HepG2 (cell line): ENCODE measurements at regions not wholly inside any gene's neighbourhood (a gene's known extent, or its start where the extent isn't known, plus 50 kb on each side); places are given as distances from the start of the nearest gene placed in this dataset.

Source experiments
- ATAC-seq: fragments of 200-7000 bp; cut with Tn5 transposase; 3 replicates; pipeline ENCODE4 v1.9.1; 2020; ENCODE audit warnings: mild to moderate bottlenecking, moderate library complexity
- BruUV-seq: library from RNA; stranded (reverse); fragments of 400-500 nt; replicated peaks from 2 replicates; lab custom pipeline; 2021; lab: Mats Ljungman, UMichigan
- CTCF ChIA-PET: fragments of 300-600 bp; formaldehyde crosslinking; extraction: SDS; loops from one replicate; lab custom pipeline; 2021; ENCODE audit warnings: low total read pairs, inconsistent platforms, low intra/inter-chr PET ratio; lab: Yijun Ruan, JAX
- POLR2A ChIA-PET: fragments of 350-600 bp; sonication (Branson Sonifier 250); formaldehyde crosslinking; loops from one replicate; lab custom pipeline; 2020; ENCODE audit warnings: antibody characterized with exemption, inconsistent platforms; lab: Yijun Ruan, JAX
- DNase-seq: peaks from one replicate; pipeline ENCODE4 v3.0.0-alpha.2; 2015; ENCODE audit warnings: low spot score
- FAIRE-seq: peaks from 3 replicates; lab custom pipeline; 2011; peaks lifted over from hg19 to GRCh38; lab: Jason Lieb, UNC
- H2AFZ ChIP-seq: one replicate; pipeline ENCODE4 v1.6.1; 2011; ENCODE audit warnings: low read length, inconsistent platforms
- H3K27ac ChIP-seq: fragments of 300-600 bp; 3 replicates; pipeline ENCODE4 v1.8.0; 2011; ENCODE audit warnings: mixed run types, mild to moderate bottlenecking, mixed read lengths, low read length, inconsistent platforms; ENCODE audit not compliant: insufficient read depth; ENCODE audit errors: extremely low read length
- H3K27me3 ChIP-seq, 2 experiments: fragments of 200-600 bp in 1 of 2; 2 replicates in 1 of 2; 3 replicates in 1 of 2; pipeline versions ENCODE4 v1.6.0 to v1.8.0; 2011; ENCODE audit warnings: low read length in 2 of 2, mild to moderate bottlenecking in 2 of 2, moderate library complexity in 2 of 2, inconsistent platforms in 1 of 2; ENCODE audit not compliant: insufficient read depth in 2 of 2, control insufficient read depth in 1 of 2
- H3K36me3 ChIP-seq, 2 experiments: fragments of 200-600 bp in 1 of 2; replicated peaks in 1 of 2; 2 replicates in 1 of 2; 3 replicates in 1 of 2; pipeline versions ENCODE4 v1.5.1 to v1.8.0; 2011; ENCODE audit warnings: low read length in 2 of 2, inconsistent platforms in 1 of 2; ENCODE audit not compliant: insufficient read depth in 2 of 2, control insufficient read depth in 1 of 2
- H3K4me1 ChIP-seq: 2 replicates; pipeline ENCODE4 v1.5.1; 2012; ENCODE audit warnings: low read length, inconsistent platforms; ENCODE audit not compliant: insufficient read depth
- H3K4me2 ChIP-seq: 2 replicates; pipeline ENCODE4 v1.6.0; 2011; ENCODE audit warnings: low read depth, low read length, inconsistent platforms
- H3K4me3 ChIP-seq, 3 experiments: fragments of 200-600 bp in 1 of 3; sonication (generic), shearing (Covaris generic) in 1 of 3; replicated peaks in 1 of 3; 2 replicates each; pipeline ENCODE4 v1.5.1; 2011 to 2016; ENCODE audit warnings: low read length in 3 of 3, inconsistent platforms in 2 of 3, low read depth in 2 of 3, mild to moderate bottlenecking in 2 of 3, control low read depth in 1 of 3, mixed read lengths in 1 of 3; ENCODE audit not compliant: insufficient read depth in 1 of 3
- H3K79me2 ChIP-seq: one replicate; pipeline ENCODE4 v1.6.1; 2011; ENCODE audit warnings: low read length, inconsistent platforms; ENCODE audit not compliant: insufficient read depth
- H3K9ac ChIP-seq: 2 replicates; pipeline ENCODE4 v1.6.0; 2011; ENCODE audit warnings: mild to moderate bottlenecking, low read depth, low read length, inconsistent platforms; ENCODE audit not compliant: insufficient read depth
- H3K9me3 ChIP-seq: 2 replicates; pipeline ENCODE4 v1.5.1; 2012; ENCODE audit warnings: mild to moderate bottlenecking, low read length
- H4K20me1 ChIP-seq: 2 replicates; pipeline ENCODE4 v1.6.0; 2011; ENCODE audit warnings: inconsistent platforms, mild to moderate bottlenecking, low read length, moderate library complexity; ENCODE audit not compliant: insufficient read depth
- ATF1 ChIP-seq: IDR thresholded peaks from 2 replicates; pipeline ENCODE4 v1.6.1; 2016; ENCODE audit warnings: mild to moderate bottlenecking, control low read depth
- ERF ChIP-seq: IDR thresholded peaks from 2 replicates; pipeline ENCODE4 v1.6.1; 2018; ENCODE audit warnings: missing biosample characterization, missing genetic modification reagents
- FOXC1 ChIP-seq: sonication (generic); formaldehyde crosslinking; IDR thresholded peaks from 2 replicates; pipeline ENCODE4 v1.8.0; 2022; ENCODE audit warnings: mild to moderate bottlenecking, missing genetic modification reagents, borderline replicate concordance
- FOXP4 ChIP-seq: sonication (generic); formaldehyde crosslinking; IDR thresholded peaks from 2 replicates; pipeline ENCODE4 v1.4.0; 2020; ENCODE audit warnings: missing genetic modification reagents
- HBP1 ChIP-seq: IDR thresholded peaks from 2 replicates; pipeline ENCODE4 v1.6.1; 2016; ENCODE audit warnings: low read depth, control low read depth
- KDM1A ChIP-seq: IDR thresholded peaks from 2 replicates; pipeline ENCODE4 v1.6.1; 2016; ENCODE audit warnings: missing compliant biosample characterization
- MATR3 ChIP-seq: sonication (generic); formaldehyde crosslinking; IDR thresholded peaks from 2 replicates; pipeline ENCODE4 v1.4.0; 2020; ENCODE audit warnings: missing genetic modification reagents
- MEIS1 ChIP-seq: sonication (generic); formaldehyde crosslinking; IDR thresholded peaks from 2 replicates; pipeline ENCODE4 v1.9.0; 2021; ENCODE audit warnings: mild to moderate bottlenecking, missing genetic modification reagents, moderate library complexity, borderline replicate concordance
- MXD4 ChIP-seq: IDR thresholded peaks from 2 replicates; pipeline ENCODE4 v1.6.1; 2016; ENCODE audit warnings: mild to moderate bottlenecking, missing biosample characterization, missing genetic modification reagents
- NONO ChIP-seq, 2 experiments: fragments of 450-650 bp in 1 of 2; sonication (generic) in 1 of 2; formaldehyde crosslinking in 1 of 2; IDR thresholded peaks in 1 of 2; conservative IDR thresholded peaks in 1 of 2; 2 replicates each; pipeline versions ENCODE4 v1.6.1 to v1.8.0; 2017 to 2022; ENCODE audit warnings: mild to moderate bottlenecking in 1 of 2, missing genetic modification reagents in 1 of 2, moderate library complexity in 1 of 2
- PHF20 ChIP-seq: sonication (generic); formaldehyde crosslinking; IDR thresholded peaks from 2 replicates; pipeline ENCODE4 v1.5.0; 2020; ENCODE audit warnings: mild to moderate bottlenecking, missing genetic modification reagents
- PRMT3 ChIP-seq: sonication (generic); formaldehyde crosslinking; IDR thresholded peaks from 2 replicates; pipeline ENCODE4 v1.8.1; 2022; ENCODE audit warnings: low read depth, mild to moderate bottlenecking, moderate library complexity, missing genetic modification reagents, borderline replicate concordance
- SALL2 ChIP-seq: sonication (generic); formaldehyde crosslinking; IDR thresholded peaks from 2 replicates; pipeline ENCODE4 v1.8.1; 2023; ENCODE audit warnings: mild to moderate bottlenecking, missing genetic modification reagents, inconsistent platforms
- SP2 ChIP-seq: sonication (generic); formaldehyde crosslinking; IDR thresholded peaks from 2 replicates; pipeline ENCODE4 v1.5.1; 2020; ENCODE audit warnings: mild to moderate bottlenecking, missing genetic modification reagents
- SP5 ChIP-seq: IDR thresholded peaks from 2 replicates; pipeline ENCODE4 v1.6.1; 2016; ENCODE audit warnings: low read depth, borderline replicate concordance
- SRSF9 ChIP-seq: fragments of 200-400 bp; formaldehyde crosslinking; IDR thresholded peaks from 2 replicates; pipeline ENCODE4 v1.6.1; 2018; ENCODE audit warnings: borderline replicate concordance, mild to moderate bottlenecking, low read depth, low read length; ENCODE audit not compliant: insufficient read depth, poor library complexity, severe bottlenecking
- ZFY ChIP-seq: sonication (generic); formaldehyde crosslinking; IDR thresholded peaks from 2 replicates; pipeline ENCODE4 v1.4.0; 2020; ENCODE audit warnings: missing genetic modification reagents
- ZMAT5 ChIP-seq: sonication (generic); formaldehyde crosslinking; IDR thresholded peaks from 2 replicates; pipeline ENCODE4 v1.5.0; 2020; ENCODE audit warnings: mild to moderate bottlenecking, low read depth, missing genetic modification reagents, borderline replicate concordance
- ZNF180 ChIP-seq: sonication (generic); formaldehyde crosslinking; IDR thresholded peaks from 2 replicates; pipeline ENCODE4 v1.4.0; 2020; ENCODE audit warnings: low read depth, missing genetic modification reagents, borderline replicate concordance
- ZNF672 ChIP-seq: sonication (generic); formaldehyde crosslinking; IDR thresholded peaks from 2 replicates; pipeline ENCODE4 v1.8.1; 2022; ENCODE audit warnings: missing genetic modification reagents
- ZSCAN31 ChIP-seq: sonication (generic); formaldehyde crosslinking; IDR thresholded peaks from 2 replicates; pipeline ENCODE4 v1.5.0; 2020; ENCODE audit warnings: low read depth, mild to moderate bottlenecking, missing genetic modification reagents
- WGBS: methylation state at CpG from one replicate; pipeline ENCODE4 v1.1.6; 2017; ENCODE audit warnings: low lambda C conversion rate; 5-methylcytosine and 5-hydroxymethylcytosine counted together
- in situ Hi-C: cut with HindIII; loops from 2 replicates; pipeline ENCODE4 v1.10.0; 2017; ENCODE audit warnings: low pct_unique_long_range_greater_than_20kb; ENCODE audit not compliant: extremely low pct_ligation_motif_present
- intact Hi-C: fragments of 100-400 bp; cut with micrococcal nuclease; formaldehyde crosslinking; loops from one replicate; pipeline ENCODE4 v1.10.0; 2022; ENCODE audit not compliant: unreplicated experiment

- TF ChIP-seq HBP1 (no peak), ATF1 (CRISPR knock-in tag) (no peak), MEIS1 (CRISPR knock-in tag) (no peak)
Measured at GRCh38 chr10:44320756-44321155, 64.1 kb downstream of the CXCL12 start (continued).

- intact Hi-C loops = no loop called here
- ChIA-PET CTCF (no interaction called here), POLR2A (no interaction called here)
- H3K27me3 ChIP-seq = 0 out of 5 replicates have a peak, but pooled peaks cover 0 to 3% of the 10 kb centered on the region in 2 experiments
- H3K4me1 ChIP-seq = no peaks in the 10 kb centered on the region
- in situ Hi-C loops = no loop called here
- H2AFZ ChIP-seq = no peak overlapping the region
- H3K4me3 ChIP-seq = no peak overlapping the region
- DNase-seq (no peak), FAIRE-seq (no peak), ATAC-seq (no peak)
- 67% methylated on average over 3 of the region's 3 CpGs for WGBS
- H3K79me2 ChIP-seq = no peaks in the 10 kb centered on the region
- no peaks in the 10 kb centered on the region for H3K9me3 ChIP-seq
- H3K27ac ChIP-seq = no peak overlapping the region
- BruUV-seq = no TSS peak
- H3K36me3 ChIP-seq = no peaks in the 10 kb centered on the region
- no peak overlapping the region for H3K4me2 ChIP-seq
- H3K9ac ChIP-seq = no peak overlapping the region
- no peaks in the 10 kb centered on the region for H4K20me1 ChIP-seq
- TF ChIP-seq SRSF9 (no peak), SP5 (CRISPR knock-in tag) (no peak), MATR3 (no peak), FOXC1 (no peak), ZFY (no peak), ERF (CRISPR knock-in tag) (no peak), NONO (IDR thresholded peaks at IDR 0.05) (no peak), NONO (CRISPR knock-in tag; conservative IDR thresholded peaks at IDR 0.05) (no peak), ZSCAN31 (CRISPR knock-in tag) (no peak), SALL2 (no peak), ZNF672 (CRISPR knock-in tag) (no peak), FOXP4 (CRISPR knock-in tag) (no peak), PHF20 (no peak), ZNF180 (CRISPR knock-in tag) (no peak), ZMAT5 (CRISPR knock-in tag) (no peak), PRMT3 (no peak), SP2 (no peak), MXD4 (CRISPR knock-in tag) (no peak), KDM1A (CRISPR knock-in tag) (no peak)
Measured at GRCh38 chr10:44317856-44318255, 67.0 kb downstream of the CXCL12 start.
